Mucosa of descending colon (tissue), 3 donors: ENCODE measurements at regions not wholly inside any gene's neighbourhood (a gene's known extent, or its start where the extent isn't known, plus 50 kb on each side); places are given as distances from the start of the nearest gene placed in this dataset.

Source experiments
- ATAC-seq: fragments of 200-7000 bp; cut with Tn5 transposase; one replicate; pipeline ENCODE4 v1.9.1; 2020; ENCODE audit warnings: mild to moderate bottlenecking, moderate library complexity
- DNase-seq, 3 donors: peaks; one replicate each; pipeline ENCODE4 v3.0.0-alpha.2; 2020
- H3K36me3 ChIP-seq: fragments of 200-600 bp; one replicate; pipeline ENCODE4 v1.8.0; 2021; ENCODE audit warnings: low read depth, mild to moderate bottlenecking
- H3K4me1 ChIP-seq: fragments of 200-600 bp; one replicate; pipeline ENCODE4 v1.8.0; 2021; ENCODE audit warnings: low read depth, mild to moderate bottlenecking
- H3K4me3 ChIP-seq: fragments of 200-600 bp; one replicate; pipeline ENCODE4 v1.8.0; 2021; ENCODE audit warnings: mild to moderate bottlenecking
- H3K9me3 ChIP-seq: fragments of 200-600 bp; one replicate; pipeline ENCODE4 v1.8.0; 2021; ENCODE audit warnings: mild to moderate bottlenecking
- intact Hi-C, 2 donors: fragments of 100-400 bp; cut with DNase I in 1 of 2; cut with micrococcal nuclease in 1 of 2; formaldehyde crosslinking; loops; one replicate each; pipeline versions ENCODE4 v1.11.0 to v1.11.1; 2022; cut with DNase I, micrococcal nuclease
- TF ChIP-seq, protein P1 (sequence below): fragments of 200-600 bp; IDR thresholded peaks from one replicate; pipeline ENCODE4 v1.8.0; 2022; ENCODE audit warnings: antibody characterized with exemption, mild to moderate bottlenecking
- donor health status: DM: no; HTN: no; CAD: no; lungs with moderate emphysema.
- donor health status: DM: no; HTN: no; CAD: no.
- donor health status: DM: no; HTN: yes; CAD: no.

GRCh38 chr11:97487387-97487786 is 1097.6 kb downstream of the JRKL start:
- ATAC-seq: no peak
- H3K36me3 ChIP-seq: no peaks in the 10 kb centered on the region
- H3K4me3 ChIP-seq: no peak overlapping the region

DNA sequence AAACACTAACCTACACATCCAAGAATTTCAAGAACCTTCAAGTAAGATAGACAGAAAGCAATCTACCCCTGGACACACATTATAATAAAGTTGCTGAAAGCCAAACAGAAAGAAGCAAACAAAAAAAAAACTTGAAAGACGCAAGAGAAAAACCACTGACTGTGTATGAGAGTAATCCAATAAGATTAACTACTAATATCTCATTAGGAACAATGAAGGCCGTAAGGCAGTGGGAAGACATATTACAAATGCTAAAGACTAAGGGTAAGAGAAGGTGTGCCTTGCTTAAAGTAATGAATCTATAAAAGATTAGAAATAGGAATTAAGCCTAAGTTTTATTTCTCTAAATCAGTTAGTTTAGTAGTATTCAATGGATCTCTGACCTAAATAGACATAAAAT is 1109.1 kb downstream of the JRKL start:
- DNase-seq (no peak), ATAC-seq (no peak)
- Histone ChIP-seq H3K4me3 (no peak overlapping the region), H3K9me3 (peaks cover 36% of the 10 kb centered on the region), H3K4me1 (no peaks in the 10 kb centered on the region), H3K36me3 (no peaks in the 10 kb centered on the region)
- intact Hi-C loops: no loop called here
- TF ChIP-seq, protein P1, sequence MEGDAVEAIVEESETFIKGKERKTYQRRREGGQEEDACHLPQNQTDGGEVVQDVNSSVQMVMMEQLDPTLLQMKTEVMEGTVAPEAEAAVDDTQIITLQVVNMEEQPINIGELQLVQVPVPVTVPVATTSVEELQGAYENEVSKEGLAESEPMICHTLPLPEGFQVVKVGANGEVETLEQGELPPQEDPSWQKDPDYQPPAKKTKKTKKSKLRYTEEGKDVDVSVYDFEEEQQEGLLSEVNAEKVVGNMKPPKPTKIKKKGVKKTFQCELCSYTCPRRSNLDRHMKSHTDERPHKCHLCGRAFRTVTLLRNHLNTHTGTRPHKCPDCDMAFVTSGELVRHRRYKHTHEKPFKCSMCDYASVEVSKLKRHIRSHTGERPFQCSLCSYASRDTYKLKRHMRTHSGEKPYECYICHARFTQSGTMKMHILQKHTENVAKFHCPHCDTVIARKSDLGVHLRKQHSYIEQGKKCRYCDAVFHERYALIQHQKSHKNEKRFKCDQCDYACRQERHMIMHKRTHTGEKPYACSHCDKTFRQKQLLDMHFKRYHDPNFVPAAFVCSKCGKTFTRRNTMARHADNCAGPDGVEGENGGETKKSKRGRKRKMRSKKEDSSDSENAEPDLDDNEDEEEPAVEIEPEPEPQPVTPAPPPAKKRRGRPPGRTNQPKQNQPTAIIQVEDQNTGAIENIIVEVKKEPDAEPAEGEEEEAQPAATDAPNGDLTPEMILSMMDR: no peak

More at GRCh38 chr11:97487387-97487786, 1097.6 kb downstream of the JRKL start:
- no peaks in the 10 kb centered on the region for H3K4me1 ChIP-seq
- no peak for DNase-seq
- H3K9me3 ChIP-seq: peaks cover 34% of the 10 kb centered on the region
- TF ChIP-seq, protein P1: no peak
- intact Hi-C loops: no loop called here

- ATAC-seq (no peak), DNase-seq (no peak)
- H3K4me3 ChIP-seq: no peak overlapping the region
- H3K4me1 ChIP-seq: no peaks in the 10 kb centered on the region
- no peaks in the 10 kb centered on the region for H3K36me3 ChIP-seq
- intact Hi-C loops: no loop called here
- TF ChIP-seq, protein P1: no peak
- H3K9me3 ChIP-seq: peaks cover 33% of the 10 kb centered on the region
Observed at GRCh38 chr11:97502201-97502600, 1112.4 kb downstream of the JRKL start.

DNA sequence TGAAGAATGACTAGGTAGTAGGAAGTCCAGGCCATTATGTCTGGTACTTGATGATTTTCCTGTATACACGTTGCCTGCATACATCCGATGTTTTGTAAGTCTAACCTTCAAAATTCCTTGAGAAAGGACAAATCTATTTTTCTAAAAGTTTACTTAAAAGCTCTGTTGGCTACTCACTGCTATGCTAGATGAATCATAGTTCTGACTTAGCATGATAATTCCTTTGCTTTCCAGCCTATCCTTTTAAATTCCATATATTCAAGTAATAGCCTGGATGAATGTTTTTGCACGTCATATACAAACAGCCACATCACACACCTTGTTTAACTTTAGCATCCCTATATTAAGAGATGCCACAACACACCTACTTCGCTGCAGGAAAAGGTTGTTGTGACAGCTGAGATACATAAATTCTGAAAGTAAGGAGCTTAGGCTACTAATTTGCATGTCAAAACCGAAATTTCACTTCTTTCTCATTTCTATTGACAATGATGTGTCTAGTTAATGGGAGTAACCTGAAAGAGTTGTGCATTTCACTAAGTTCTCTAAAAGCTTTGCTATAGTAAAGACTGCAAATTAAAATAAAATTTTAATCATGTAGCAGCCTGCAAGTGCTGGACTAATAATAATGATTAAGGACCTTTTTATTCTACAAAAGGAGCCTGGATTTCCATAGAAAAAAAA is 1116.4 kb downstream of the JRKL start:
- Histone ChIP-seq H3K9me3 (peaks cover 27% of the 10 kb centered on the region), H3K36me3 (no peaks in the 10 kb centered on the region), H3K4me1 (no peaks in the 10 kb centered on the region), H3K4me3 (no peak overlapping the region)
- DNase-seq (no peak), ATAC-seq (no peak)
- intact Hi-C loops: no loop called here
- TF ChIP-seq, protein P1: no peak

DNA sequence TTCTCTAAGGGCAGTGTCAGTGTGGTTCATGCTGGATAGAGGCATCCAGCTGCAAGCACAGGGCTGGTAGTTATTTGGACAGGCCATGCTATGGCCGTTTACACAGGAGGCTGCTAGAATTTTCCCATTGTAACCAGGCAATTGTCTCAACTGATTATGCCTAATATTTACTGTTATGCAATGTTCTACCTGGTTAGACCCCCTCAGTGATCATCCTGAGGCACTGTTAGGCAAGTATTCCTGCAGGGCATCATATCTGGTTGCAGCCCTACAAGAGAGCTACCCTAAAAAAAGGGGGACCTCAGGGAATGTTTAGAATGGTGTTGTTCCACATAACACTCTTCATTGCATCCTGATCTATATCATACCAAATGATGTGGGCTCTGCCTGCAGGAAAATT is 1124.6 kb downstream of the JRKL start:
- ATAC-seq (no peak), DNase-seq (no peak)
- Histone ChIP-seq H3K4me3 (no peak overlapping the region), H3K9me3 (peaks cover 25% of the 10 kb centered on the region), H3K4me1 (no peaks in the 10 kb centered on the region), H3K36me3 (no peaks in the 10 kb centered on the region)
- intact Hi-C loops: no loop called here
- TF ChIP-seq, protein P1: no peak

- H3K4me3 ChIP-seq: no peak overlapping the region
- H3K9me3 ChIP-seq: peaks cover 33% of the 10 kb centered on the region
- H3K36me3 ChIP-seq: no peaks in the 10 kb centered on the region
- no peak for DNase-seq
- TF ChIP-seq, protein P1: no peak
- ATAC-seq: no peak
- intact Hi-C loops: no loop called here
- H3K4me1 ChIP-seq: no peaks in the 10 kb centered on the region
Observed at GRCh38 chr11:97516688-97517087, 1126.9 kb downstream of the JRKL start.
